GM04503 (cell line): ENCODE measurements at regions not wholly inside any gene's neighbourhood (a gene's known extent, or its start where the extent isn't known, plus 50 kb on each side); places are given as distances from the start of the nearest gene placed in this dataset.
"Not testable (repeated sequence)": the region's sequence is repeated elsewhere in the genome, so short reads cannot be mapped to it uniquely, and the experiment has no call there.

ENCODE experiments used
- DNase-seq: peaks from one replicate; pipeline ENCODE4 v3.0.0-alpha.2; 2012; ENCODE audit warnings: low read depth

- not testable (repeated sequence) for DNase-seq
Observed at GRCh38 chr16:88148078-88148477, 196.8 kb downstream of the BANP start.

GRCh38 chr16:88148682-88149081 is 197.4 kb downstream of the BANP start:
- not testable (repeated sequence) for DNase-seq

GRCh38 chr16:88149158-88149603 is 197.9 kb downstream of the BANP start:
- DNase-seq: not testable (repeated sequence)

- DNase-seq: not testable (repeated sequence)
Observed at GRCh38 chr16:88149663-88150062, 198.4 kb downstream of the BANP start.

- not testable (repeated sequence) for DNase-seq
Observed at GRCh38 chr16:88150456-88151128, 199.4 kb downstream of the BANP start.

GRCh38 chr16:88151129-88151499 is 199.9 kb downstream of the BANP start:
- not testable (repeated sequence) for DNase-seq

GRCh38 chr16:88151859-88152843 is 200.9 kb downstream of the BANP start:
- not testable (repeated sequence) for DNase-seq

GRCh38 chr16:88152879-88153278 is 201.6 kb downstream of the BANP start:
- not testable (repeated sequence) for DNase-seq

- DNase-seq: not testable (repeated sequence)
Observed at GRCh38 chr16:88153516-88153915, 202.3 kb downstream of the BANP start.

- DNase-seq: not testable (repeated sequence)
Observed at GRCh38 chr16:88154886-88155285, 203.7 kb downstream of the BANP start.

GRCh38 chr16:88155681-88156080 is 204.4 kb downstream of the BANP start:
- DNase-seq: not testable (repeated sequence)

- not testable (repeated sequence) for DNase-seq
Observed at GRCh38 chr16:88156640-88157283, 205.5 kb downstream of the BANP start.

- DNase-seq: not testable (repeated sequence)
Observed at GRCh38 chr16:88157686-88158085, 206.5 kb downstream of the BANP start.

- not testable (repeated sequence) for DNase-seq
Observed at GRCh38 chr16:88158256-88159045, 207.2 kb downstream of the BANP start.

GRCh38 chr16:88159046-88159896 is 208.0 kb downstream of the BANP start:
- not testable (repeated sequence) for DNase-seq

GRCh38 chr16:88159897-88160335 is 208.7 kb downstream of the BANP start:
- DNase-seq: not testable (repeated sequence)

GRCh38 chr16:88161191-88161590 is 210.0 kb downstream of the BANP start:
- DNase-seq: not testable (repeated sequence)

- not testable (repeated sequence) for DNase-seq
Observed at GRCh38 chr16:88161623-88162275, 210.5 kb downstream of the BANP start.

- not testable (repeated sequence) for DNase-seq
Observed at GRCh38 chr16:88162778-88163177, 211.5 kb downstream of the BANP start.
